ENCODE measurements at regions not wholly inside any gene's neighbourhood (a gene's known extent, or its start where the extent isn't known, plus 50 kb on each side); places are given as distances from the start of the nearest gene placed in this dataset.

- in situ Hi-C loops (cut with MboI; ENCODE audit: low sequenced_read_pairs): no loop called here
Observed at GRCh38 chr10:4456776-4457175, 369.2 kb upstream of the AKR1E2 start.

GRCh38 chr10:4456279-4456678 is 369.7 kb upstream of the AKR1E2 start:
- in situ Hi-C loops (cut with MboI; ENCODE audit: low sequenced_read_pairs): no loop called here

GRCh38 chr10:4453950-4454349 is 372.1 kb upstream of the AKR1E2 start:
- in situ Hi-C loops (cut with MboI; ENCODE audit: low sequenced_read_pairs): no loop called here

- in situ Hi-C loops (cut with MboI; ENCODE audit: low sequenced_read_pairs): no loop called here
Observed at GRCh38 chr10:4453276-4453675, 372.7 kb upstream of the AKR1E2 start.

GRCh38 chr10:4450981-4451908 is 374.8 kb upstream of the AKR1E2 start:
- in situ Hi-C loops (cut with MboI; ENCODE audit: low sequenced_read_pairs): no loop called here

- in situ Hi-C loops (cut with MboI; ENCODE audit: low sequenced_read_pairs): no loop called here
Observed at GRCh38 chr10:4450169-4450568, 375.8 kb upstream of the AKR1E2 start.

GRCh38 chr10:4448030-4448429 is 378.0 kb upstream of the AKR1E2 start:
- in situ Hi-C loops (cut with MboI; ENCODE audit: low sequenced_read_pairs): no loop called here

- in situ Hi-C loops (cut with MboI; ENCODE audit: low sequenced_read_pairs): no loop called here
Observed at GRCh38 chr10:4443419-4443818, 382.6 kb upstream of the AKR1E2 start.

GRCh38 chr10:4442296-4442695 is 383.7 kb upstream of the AKR1E2 start:
- in situ Hi-C loops (cut with MboI; ENCODE audit: low sequenced_read_pairs): no loop called here

GRCh38 chr10:4440260-4440659 is 385.7 kb upstream of the AKR1E2 start:
- in situ Hi-C loops (cut with MboI; ENCODE audit: low sequenced_read_pairs): no loop called here

- in situ Hi-C loops (cut with MboI; ENCODE audit: low sequenced_read_pairs): no loop called here
Observed at GRCh38 chr10:4437791-4438190, 388.2 kb upstream of the AKR1E2 start.

- in situ Hi-C loops (cut with MboI; ENCODE audit: low sequenced_read_pairs): no loop called here
Observed at GRCh38 chr10:4437061-4437460, 388.9 kb upstream of the AKR1E2 start.

- in situ Hi-C loops (cut with MboI; ENCODE audit: low sequenced_read_pairs): no loop called here
Observed at GRCh38 chr10:4436103-4436502, 389.9 kb upstream of the AKR1E2 start.

GRCh38 chr10:4434516-4435071 is 391.4 kb upstream of the AKR1E2 start:
- in situ Hi-C loops (cut with MboI; ENCODE audit: low sequenced_read_pairs): no loop called here

GRCh38 chr10:4434105-4434504 is 391.9 kb upstream of the AKR1E2 start:
- in situ Hi-C loops (cut with MboI; ENCODE audit: low sequenced_read_pairs): no loop called here

- in situ Hi-C loops (cut with MboI; ENCODE audit: low sequenced_read_pairs): no loop called here
Observed at GRCh38 chr10:4431114-4431863, 394.7 kb upstream of the AKR1E2 start.

GRCh38 chr10:4429571-4429970 is 396.4 kb upstream of the AKR1E2 start:
- in situ Hi-C loops (cut with MboI; ENCODE audit: low sequenced_read_pairs): no loop called here

GRCh38 chr10:4427532-4427931 is 398.5 kb upstream of the AKR1E2 start:
- in situ Hi-C loops (cut with MboI; ENCODE audit: low sequenced_read_pairs): no loop called here

- in situ Hi-C loops (cut with MboI; ENCODE audit: low sequenced_read_pairs): no loop called here
Observed at GRCh38 chr10:4426866-4427265, 399.1 kb upstream of the AKR1E2 start.

- in situ Hi-C loops (cut with MboI; ENCODE audit: low sequenced_read_pairs): no loop called here
Observed at GRCh38 chr10:4409319-4409718, 416.7 kb upstream of the AKR1E2 start.

GRCh38 chr10:4407783-4408182 is 418.2 kb upstream of the AKR1E2 start:
- in situ Hi-C loops (cut with MboI; ENCODE audit: low sequenced_read_pairs): no loop called here

- in situ Hi-C loops (cut with MboI; ENCODE audit: low sequenced_read_pairs): no loop called here
Observed at GRCh38 chr10:4405828-4406227, 420.2 kb upstream of the AKR1E2 start.

Data from HL-60/S4 treated with phorbol 12-myristate 13-acetate at 8.2 ng/mL for 4 days and 3 days (cell line).